GM18868 (cell line): ENCODE measurements at regions not wholly inside any gene's neighbourhood (a gene's known extent, or its start where the extent isn't known, plus 50 kb on each side); places are given as distances from the start of the nearest gene placed in this dataset.

ENCODE experiments used
- ATAC-seq: cut with Tn5 transposase; IDR thresholded peaks from one replicate; pipeline ENCODE4 v1.9.1; 2021; ENCODE audit warnings: mild to moderate bottlenecking, moderate library complexity; ENCODE audit not compliant: unreplicated experiment

GRCh38 chr18:6644836-6645627 is 84.5 kb upstream of the ARHGAP28 start:
- no peak for ATAC-seq

DNA sequence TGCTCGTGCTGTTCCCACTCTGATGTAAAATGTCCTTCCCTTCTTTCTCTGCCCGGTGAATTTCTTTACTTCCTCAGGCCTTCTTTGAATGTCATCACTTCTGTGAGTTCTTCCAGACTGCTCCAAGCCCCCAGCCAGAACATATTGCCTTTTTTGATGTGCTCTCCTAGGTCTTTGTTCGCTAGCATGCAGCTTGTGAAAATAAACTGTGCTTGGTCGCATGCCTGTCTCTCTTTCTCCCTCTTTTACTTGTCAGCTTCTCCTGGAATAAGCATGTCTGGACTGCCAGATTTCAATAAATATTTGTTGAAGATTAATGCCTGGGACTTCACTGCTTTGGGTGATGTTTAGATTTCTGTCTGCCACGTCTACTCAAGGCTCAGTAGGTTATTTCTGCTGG is 82.7 kb upstream of the ARHGAP28 start:
- no peak for ATAC-seq

GRCh38 chr18:6648581-6648980 is 80.9 kb upstream of the ARHGAP28 start:
- ATAC-seq = no peak

DNA sequence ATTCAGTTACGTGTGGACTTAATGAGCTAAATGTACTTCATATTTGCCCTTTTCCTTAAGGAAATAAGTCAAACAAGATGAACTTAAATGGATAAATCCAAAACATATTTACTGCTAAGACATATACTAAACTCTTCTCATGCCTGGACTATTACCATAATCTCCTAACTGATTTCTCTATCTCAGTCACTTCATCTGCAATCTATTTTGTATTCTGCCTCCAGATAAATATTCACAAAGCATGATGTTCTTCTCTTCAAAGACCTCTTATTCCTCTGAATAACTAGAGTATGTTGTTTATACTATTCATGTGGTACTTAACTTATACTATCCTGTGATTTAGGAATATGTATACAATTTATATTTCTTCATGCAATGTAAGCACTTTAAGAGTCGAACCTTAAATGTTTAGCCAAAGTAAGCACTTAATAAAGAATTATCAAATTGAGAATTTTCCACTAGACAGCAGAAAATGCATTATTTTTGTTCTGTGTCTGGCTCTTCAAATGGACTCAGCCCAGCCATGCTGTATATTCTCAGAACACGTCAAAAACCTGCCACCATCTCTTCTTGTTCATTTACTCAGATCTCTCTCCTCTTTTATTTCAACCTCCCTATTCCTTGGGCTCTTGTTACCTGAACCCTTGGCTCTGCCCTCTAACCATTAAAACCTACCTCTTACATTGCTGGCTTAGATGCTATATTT is 79.9 kb upstream of the ARHGAP28 start:
- ATAC-seq = no peak

DNA sequence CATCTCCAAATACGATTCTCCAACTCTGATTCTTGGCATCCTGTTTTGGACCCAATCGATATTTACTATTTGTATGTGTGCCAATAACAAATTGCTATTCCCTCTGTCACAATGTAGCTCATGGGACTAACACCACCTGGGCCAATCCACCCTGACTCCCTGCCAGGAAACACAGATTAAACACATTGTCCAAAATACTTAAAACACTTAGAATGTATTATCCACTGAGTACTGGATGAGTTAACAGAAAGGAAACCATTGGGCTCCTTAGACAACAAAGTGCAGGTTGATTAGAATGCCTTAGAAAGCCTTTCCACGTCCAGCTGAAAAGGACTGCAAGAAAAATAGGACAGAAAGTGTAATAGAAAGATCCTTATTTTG is 79.4 kb upstream of the ARHGAP28 start:
- ATAC-seq = no peak

GRCh38 chr18:6650747-6651146 is 78.8 kb upstream of the ARHGAP28 start:
- no peak for ATAC-seq

- no peak for ATAC-seq
Measured at GRCh38 chr18:6652098-6652497, 77.4 kb upstream of the ARHGAP28 start.

DNA sequence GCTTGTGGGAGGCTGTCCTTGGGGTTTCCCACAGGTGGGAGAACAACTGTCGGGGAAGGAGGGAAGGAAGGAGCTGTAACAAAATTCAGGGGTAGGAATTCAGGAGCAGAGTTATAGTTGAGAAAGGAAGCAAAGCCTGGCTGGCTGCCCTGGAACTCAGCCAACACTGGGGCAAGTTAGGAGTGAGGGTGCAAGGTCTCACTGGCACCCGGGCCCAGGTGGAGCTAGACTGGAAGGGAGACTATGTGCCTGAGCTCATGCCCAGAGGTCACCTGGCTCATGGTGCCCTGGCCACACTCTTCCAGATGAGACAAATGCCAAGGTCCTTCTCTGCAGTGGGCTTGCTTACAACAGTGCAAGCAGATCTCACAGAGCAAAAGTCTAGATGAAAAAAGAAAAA is 75.6 kb upstream of the ARHGAP28 start:
- no peak for ATAC-seq

GRCh38 chr18:6659963-6660725 is 69.4 kb upstream of the ARHGAP28 start:
- ATAC-seq = no peak

DNA sequence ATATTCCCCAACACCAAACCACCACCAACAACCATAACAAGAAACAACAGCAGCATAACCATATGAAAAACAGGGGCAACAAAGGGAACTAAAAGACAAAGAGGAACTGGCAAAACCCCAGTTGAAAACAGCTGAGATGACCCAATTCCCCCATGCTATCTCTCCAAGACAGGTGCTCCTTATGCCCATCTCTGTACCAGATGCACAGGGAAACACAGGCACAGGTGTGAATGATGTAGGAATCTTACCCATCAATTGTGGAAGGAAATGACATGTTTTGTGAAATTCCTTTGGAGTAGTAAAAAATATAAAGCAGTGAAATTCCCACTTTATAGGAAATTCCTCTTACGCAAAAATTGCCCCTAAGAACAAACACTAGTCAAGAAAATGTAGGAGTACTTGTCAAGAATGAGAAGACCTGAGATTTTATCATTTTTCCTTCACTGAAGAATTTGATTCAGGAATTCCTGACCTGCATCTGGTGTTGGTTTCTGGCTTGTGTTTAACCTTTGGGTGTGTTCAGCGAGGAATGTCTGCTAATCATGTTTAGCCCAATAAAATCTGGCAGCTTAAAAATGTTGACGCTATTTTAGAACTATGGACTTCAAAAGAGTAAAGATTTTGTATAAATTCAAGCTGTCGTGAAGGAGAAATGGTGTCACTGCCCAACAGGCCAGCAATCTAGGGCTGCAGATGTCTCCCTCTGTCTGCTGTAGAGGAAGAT is 67.7 kb upstream of the ARHGAP28 start:
- no peak for ATAC-seq

GRCh38 chr18:6666012-6666685 is 63.4 kb upstream of the ARHGAP28 start:
- no peak for ATAC-seq

- no peak for ATAC-seq
Measured at GRCh38 chr18:6668836-6669235, 60.7 kb upstream of the ARHGAP28 start.

DNA sequence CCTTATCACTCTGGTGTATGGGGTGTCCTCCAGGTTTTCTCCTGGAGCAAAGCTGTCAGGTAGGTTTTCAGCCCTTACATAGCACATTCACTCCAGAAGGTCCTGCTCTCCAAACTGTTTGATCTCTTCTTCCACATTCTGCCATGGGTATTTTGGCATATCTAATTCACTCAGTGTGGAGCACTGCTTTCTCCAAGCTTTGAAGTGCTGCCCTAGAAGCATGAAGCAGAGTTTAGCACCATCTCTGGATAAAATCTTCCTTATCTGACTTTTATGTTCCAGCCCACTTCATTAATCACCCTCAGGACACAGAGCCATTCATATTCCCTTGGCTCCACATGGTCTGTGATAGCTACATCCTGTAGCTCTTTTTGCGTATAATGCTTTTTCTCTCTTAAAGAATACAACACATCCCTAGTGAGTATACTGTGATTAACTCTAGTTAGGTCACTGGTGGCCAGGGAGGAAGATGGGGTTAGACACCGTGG is 56.7 kb upstream of the ARHGAP28 start:
- no peak for ATAC-seq

DNA sequence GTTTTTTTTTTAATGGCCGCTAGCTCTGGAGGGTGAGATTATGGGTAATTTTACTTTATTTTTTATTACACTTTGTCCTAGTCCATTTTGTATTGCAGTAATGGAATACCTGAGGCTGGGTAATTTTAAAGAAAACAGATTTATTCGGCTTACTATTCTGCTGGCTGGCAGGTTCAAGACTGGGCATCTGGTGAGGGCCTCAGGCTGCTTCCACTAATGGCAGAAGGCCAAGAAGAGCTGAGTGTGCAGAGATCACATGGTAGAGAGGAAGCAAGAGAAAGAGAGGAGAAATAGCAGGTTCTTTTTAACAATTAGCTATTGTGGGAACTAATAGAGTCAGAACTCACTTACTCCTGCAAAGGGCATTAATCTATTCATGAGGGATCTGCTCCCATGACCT is 52.4 kb upstream of the ARHGAP28 start:
- no peak for ATAC-seq

DNA sequence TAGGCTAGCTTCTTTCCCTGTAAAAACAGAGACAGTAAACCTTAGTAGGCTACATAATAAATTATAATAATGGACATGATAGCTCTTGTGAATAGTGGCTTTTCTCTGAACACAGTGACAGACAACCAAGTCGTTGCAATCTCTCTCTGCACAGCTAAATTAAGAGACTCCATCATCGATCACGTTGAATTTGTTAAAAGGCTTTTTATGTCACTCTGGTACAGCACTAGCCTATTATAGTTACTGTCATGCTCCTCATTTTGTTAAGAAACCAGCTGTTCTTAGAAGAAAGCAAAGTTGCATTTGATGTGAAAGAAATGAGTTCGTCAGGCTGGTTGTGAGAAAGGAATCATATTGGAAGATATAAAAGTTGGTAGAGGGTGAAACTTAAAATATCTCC is 50.3 kb upstream of the ARHGAP28 start:
- ATAC-seq = no peak
